Activated naive CD8-positive, alpha-beta T cell treated with anti-CD3 and anti-CD28 coated beads, Interleukin-2, amount 50 U/mL, for 24 hours (primary cell): ENCODE measurements at regions not wholly inside any gene's neighbourhood (a gene's known extent, or its start where the extent isn't known, plus 50 kb on each side); places are given as distances from the start of the nearest gene placed in this dataset.
"Not testable (repeated sequence)": the region's sequence is repeated elsewhere in the genome, so short reads cannot be mapped to it uniquely, and the experiment has no call there.

Experiments
- ATAC-seq: fragments of 150-1000 bp; cut with Tn5 transposase; one replicate; pipeline ENCODE4 v1.10.0; 2021
- DNase-seq: peaks from one replicate; pipeline ENCODE4 v3.0.0; 2021
- H3K27ac Mint-ChIP-seq: one replicate; pipeline ENCODE4 v1.8.0; 2021; ENCODE audit warnings: mild to moderate bottlenecking, mixed read lengths
- H3K27me3 Mint-ChIP-seq: one replicate; pipeline ENCODE4 v1.8.0; 2021; ENCODE audit warnings: mixed read lengths
- H3K36me3 Mint-ChIP-seq: one replicate; pipeline ENCODE4 v1.8.0; 2021; ENCODE audit warnings: low read depth, mixed read lengths
- H3K4me1 Mint-ChIP-seq: one replicate; pipeline ENCODE4 v1.8.0; 2021; ENCODE audit warnings: mixed read lengths
- H3K4me3 Mint-ChIP-seq: one replicate; pipeline ENCODE4 v1.8.0; 2021; ENCODE audit warnings: mild to moderate bottlenecking, moderate library complexity, mixed read lengths
- H3K9me3 Mint-ChIP-seq: one replicate; pipeline ENCODE4 v1.8.0; 2021; ENCODE audit warnings: mixed read lengths

- H3K4me1 Mint-ChIP-seq, H3K36me3 Mint-ChIP-seq, ATAC-seq, H3K4me3 Mint-ChIP-seq, DNase-seq, H3K9me3 Mint-ChIP-seq, H3K27ac Mint-ChIP-seq: not testable (repeated sequence)
- peaks cover 11% of the 10 kb centered on the region for H3K27me3 Mint-ChIP-seq
These were observed 150.6 kb upstream of the GALNT15 start for GRCh38 chr3:16023881-16024280.

GRCh38 chr3:16024548-16024947 lies 149.9 kb upstream of the GALNT15 start:
- Mint-ChIP-seq H3K4me1 (no peaks in the 10 kb centered on the region), H3K9me3 (no peaks in the 10 kb centered on the region), H3K27me3 (peaks cover 11% of the 10 kb centered on the region), H3K27ac (no peak overlapping the region), H3K36me3 (no peaks in the 10 kb centered on the region), H3K4me3 (no peak overlapping the region)
- DNase-seq, result no peak
- ATAC-seq, result no peak

GRCh38 chr3:16026753-16027152 lies 147.7 kb upstream of the GALNT15 start:
- ATAC-seq, result no peak
- H3K4me3 Mint-ChIP-seq, result no peak overlapping the region
- H3K4me1 Mint-ChIP-seq, result no peaks in the 10 kb centered on the region

GRCh38 chr3:16028604-16029003 lies 145.9 kb upstream of the GALNT15 start:
- Mint-ChIP-seq H3K4me1 (no peaks in the 10 kb centered on the region), H3K27ac (no peak overlapping the region), H3K36me3 (no peaks in the 10 kb centered on the region), H3K27me3 (peaks cover 11% of the 10 kb centered on the region), H3K4me3 (no peak overlapping the region), H3K9me3 (no peaks in the 10 kb centered on the region)
- DNase-seq (no peak), ATAC-seq (no peak)

More at GRCh38 chr3:16026753-16027152, 147.7 kb upstream of the GALNT15 start:
- Mint-ChIP-seq H3K9me3 (no peaks in the 10 kb centered on the region), H3K27ac (no peak overlapping the region), H3K36me3 (no peaks in the 10 kb centered on the region), H3K27me3 (peaks cover 11% of the 10 kb centered on the region)
- DNase-seq, result no peak

GRCh38 chr3:16030342-16030741 lies 144.1 kb upstream of the GALNT15 start:
- Mint-ChIP-seq H3K27me3 (peaks cover 8% of the 10 kb centered on the region), H3K36me3 (no peaks in the 10 kb centered on the region), H3K9me3 (no peaks in the 10 kb centered on the region), H3K27ac (no peak overlapping the region), H3K4me1 (no peaks in the 10 kb centered on the region), H3K4me3 (no peak overlapping the region)
- DNase-seq (no peak), ATAC-seq (no peak)

GRCh38 chr3:16031434-16031833 lies 143.0 kb upstream of the GALNT15 start:
- no peaks in the 10 kb centered on the region for H3K36me3 Mint-ChIP-seq

GRCh38 chr3:16033889-16034687 lies 140.4 kb upstream of the GALNT15 start:
- Mint-ChIP-seq H3K27ac (no peak overlapping the region), H3K9me3 (no peaks in the 10 kb centered on the region), H3K27me3 (peaks cover 5% of the 10 kb centered on the region), H3K36me3 (no peaks in the 10 kb centered on the region), H3K4me3 (no peak overlapping the region), H3K4me1 (no peaks in the 10 kb centered on the region)
- ATAC-seq, result no peak
- DNase-seq, result no peak

More at GRCh38 chr3:16031434-16031833, 143.0 kb upstream of the GALNT15 start:
- DNase-seq (no peak), ATAC-seq (no peak)
- Mint-ChIP-seq H3K9me3 (no peaks in the 10 kb centered on the region), H3K27ac (no peak overlapping the region), H3K4me1 (no peaks in the 10 kb centered on the region), H3K27me3 (peaks cover 5% of the 10 kb centered on the region), H3K4me3 (no peak overlapping the region)

- peaks cover 14% of the 10 kb centered on the region for H3K27me3 Mint-ChIP-seq
- no peak overlapping the region for H3K27ac Mint-ChIP-seq
- no peaks in the 10 kb centered on the region for H3K4me1 Mint-ChIP-seq
- DNase-seq, result no peak
- no peak for ATAC-seq
- H3K4me3 Mint-ChIP-seq, result no peak overlapping the region
- no peaks in the 10 kb centered on the region for H3K9me3 Mint-ChIP-seq
- no peaks in the 10 kb centered on the region for H3K36me3 Mint-ChIP-seq
These were observed 133.5 kb upstream of the GALNT15 start for GRCh38 chr3:16040991-16041390.

GRCh38 chr3:16048435-16049318 lies 125.8 kb upstream of the GALNT15 start:
- Mint-ChIP-seq H3K4me1 (peaks cover 3% of the 10 kb centered on the region), H3K9me3 (no peaks in the 10 kb centered on the region), H3K36me3 (no peaks in the 10 kb centered on the region), H3K27ac (no peak overlapping the region), H3K27me3 (no peaks in the 10 kb centered on the region), H3K4me3 (no peak overlapping the region)
- peak; percentile 38 for DNase-seq
- peak; percentile 91 for ATAC-seq

- Mint-ChIP-seq H3K27ac (no peak overlapping the region), H3K36me3 (no peaks in the 10 kb centered on the region), H3K27me3 (no peaks in the 10 kb centered on the region), H3K9me3 (no peaks in the 10 kb centered on the region), H3K4me1 (peaks cover 3% of the 10 kb centered on the region), H3K4me3 (no peak overlapping the region)
- ATAC-seq (no peak), DNase-seq (no peak)
These were observed 123.6 kb upstream of the GALNT15 start for GRCh38 chr3:16050641-16051467.

- no peaks in the 10 kb centered on the region for H3K36me3 Mint-ChIP-seq
- peaks cover 3% of the 10 kb centered on the region for H3K4me1 Mint-ChIP-seq
- no peak overlapping the region for H3K27ac Mint-ChIP-seq
- H3K9me3 Mint-ChIP-seq, result no peaks in the 10 kb centered on the region
- no peaks in the 10 kb centered on the region for H3K27me3 Mint-ChIP-seq
- ATAC-seq, result no peak
- no peak for DNase-seq
- no peak overlapping the region for H3K4me3 Mint-ChIP-seq
These were observed 122.8 kb upstream of the GALNT15 start for GRCh38 chr3:16051691-16052090.

GRCh38 chr3:16052964-16053363 lies 121.5 kb upstream of the GALNT15 start:
- no peaks in the 10 kb centered on the region for H3K9me3 Mint-ChIP-seq
- DNase-seq (no peak), ATAC-seq (no peak)
- H3K27me3 Mint-ChIP-seq, result no peaks in the 10 kb centered on the region
- H3K4me1 Mint-ChIP-seq, result peaks cover 3% of the 10 kb centered on the region
- H3K4me3 Mint-ChIP-seq, result no peak overlapping the region
- H3K36me3 Mint-ChIP-seq, result no peaks in the 10 kb centered on the region
- H3K27ac Mint-ChIP-seq, result no peak overlapping the region

- Mint-ChIP-seq H3K9me3 (no peaks in the 10 kb centered on the region), H3K27me3 (no peaks in the 10 kb centered on the region), H3K4me3 (no peak overlapping the region), H3K4me1 (peaks cover 3% of the 10 kb centered on the region), H3K27ac (no peak overlapping the region), H3K36me3 (no peaks in the 10 kb centered on the region)
- ATAC-seq (no peak), DNase-seq (no peak)
These were observed 120.7 kb upstream of the GALNT15 start for GRCh38 chr3:16053794-16054193.

GRCh38 chr3:16055606-16056211 lies 118.8 kb upstream of the GALNT15 start:
- H3K4me3 Mint-ChIP-seq, result no peak overlapping the region
- H3K27ac Mint-ChIP-seq, result no peak overlapping the region
- peaks cover 4% of the 10 kb centered on the region for H3K27me3 Mint-ChIP-seq
- H3K36me3 Mint-ChIP-seq, result no peaks in the 10 kb centered on the region
- no peaks in the 10 kb centered on the region for H3K9me3 Mint-ChIP-seq
- peaks cover 3% of the 10 kb centered on the region for H3K4me1 Mint-ChIP-seq
- ATAC-seq (no peak), DNase-seq (no peak)
